A549 (cell line): ENCODE measurements at regions not wholly inside any gene's neighbourhood (a gene's known extent, or its start where the extent isn't known, plus 50 kb on each side); places are given as distances from the start of the nearest gene placed in this dataset.

ENCODE experiments used
- CBX2 ChIP-seq: fragments of 200-600 bp; sonication (generic); IDR thresholded peaks from 2 replicates; pipeline ENCODE4 v1.6.1; 2016; ENCODE audit warnings: low read depth, mild to moderate bottlenecking, borderline replicate concordance
- JUN ChIP-seq, 2 experiments: fragments of >200 bp; sonication (Bioruptor Twin); formaldehyde crosslinking; IDR thresholded peaks; 2 replicates in 1 of 2; 3 replicates in 1 of 2; pipeline ENCODE4 v1.6.1; 2016 to 2017
- PBX3 ChIP-seq: IDR thresholded peaks from 2 replicates; pipeline ENCODE4 v1.6.1; 2012
- TF ChIP-seq, protein P1 (sequence below): fragments of >200 bp; sonication (Bioruptor Twin); formaldehyde crosslinking; IDR thresholded peaks from 3 replicates; pipeline ENCODE4 v1.5.1; 2016
- TF ChIP-seq, protein P2 (sequence below): fragments of 150-350 bp; IDR thresholded peaks from 2 replicates; pipeline ENCODE4 v1.6.1; 2014; ENCODE audit warnings: low read depth, mild to moderate bottlenecking, low read length

DNA sequence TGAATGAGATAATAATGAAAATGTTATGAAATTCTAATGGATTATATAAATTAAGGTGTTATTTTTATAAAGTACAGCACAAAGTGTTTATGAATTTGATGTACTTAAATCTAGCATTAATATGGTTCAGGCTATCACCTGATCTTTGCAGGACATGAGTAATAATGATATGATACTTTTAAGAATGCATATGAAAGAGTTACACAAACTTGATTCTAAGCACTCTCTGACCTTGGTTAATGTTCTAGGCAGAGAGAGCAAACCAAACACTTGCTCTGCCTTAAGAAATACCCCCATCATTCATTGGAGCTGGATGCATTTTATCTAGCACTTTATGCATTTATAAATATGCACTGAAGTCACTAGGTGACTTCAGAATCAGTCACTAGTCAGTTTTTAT is 942.2 kb upstream of the CDH8 start:
- no peak for TF ChIP-seq PBX3
- TF ChIP-seq CBX2: no peak
- TF ChIP-seq JUN (IDR thresholded peaks at IDR 0.05): no peak
- TF ChIP-seq, protein P1, sequence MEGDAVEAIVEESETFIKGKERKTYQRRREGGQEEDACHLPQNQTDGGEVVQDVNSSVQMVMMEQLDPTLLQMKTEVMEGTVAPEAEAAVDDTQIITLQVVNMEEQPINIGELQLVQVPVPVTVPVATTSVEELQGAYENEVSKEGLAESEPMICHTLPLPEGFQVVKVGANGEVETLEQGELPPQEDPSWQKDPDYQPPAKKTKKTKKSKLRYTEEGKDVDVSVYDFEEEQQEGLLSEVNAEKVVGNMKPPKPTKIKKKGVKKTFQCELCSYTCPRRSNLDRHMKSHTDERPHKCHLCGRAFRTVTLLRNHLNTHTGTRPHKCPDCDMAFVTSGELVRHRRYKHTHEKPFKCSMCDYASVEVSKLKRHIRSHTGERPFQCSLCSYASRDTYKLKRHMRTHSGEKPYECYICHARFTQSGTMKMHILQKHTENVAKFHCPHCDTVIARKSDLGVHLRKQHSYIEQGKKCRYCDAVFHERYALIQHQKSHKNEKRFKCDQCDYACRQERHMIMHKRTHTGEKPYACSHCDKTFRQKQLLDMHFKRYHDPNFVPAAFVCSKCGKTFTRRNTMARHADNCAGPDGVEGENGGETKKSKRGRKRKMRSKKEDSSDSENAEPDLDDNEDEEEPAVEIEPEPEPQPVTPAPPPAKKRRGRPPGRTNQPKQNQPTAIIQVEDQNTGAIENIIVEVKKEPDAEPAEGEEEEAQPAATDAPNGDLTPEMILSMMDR: no peak
- TF ChIP-seq, protein P2, sequence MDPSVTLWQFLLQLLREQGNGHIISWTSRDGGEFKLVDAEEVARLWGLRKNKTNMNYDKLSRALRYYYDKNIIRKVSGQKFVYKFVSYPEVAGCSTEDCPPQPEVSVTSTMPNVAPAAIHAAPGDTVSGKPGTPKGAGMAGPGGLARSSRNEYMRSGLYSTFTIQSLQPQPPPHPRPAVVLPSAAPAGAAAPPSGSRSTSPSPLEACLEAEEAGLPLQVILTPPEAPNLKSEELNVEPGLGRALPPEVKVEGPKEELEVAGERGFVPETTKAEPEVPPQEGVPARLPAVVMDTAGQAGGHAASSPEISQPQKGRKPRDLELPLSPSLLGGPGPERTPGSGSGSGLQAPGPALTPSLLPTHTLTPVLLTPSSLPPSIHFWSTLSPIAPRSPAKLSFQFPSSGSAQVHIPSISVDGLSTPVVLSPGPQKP: no peak
